Pancreas (tissue), 10 donors: ENCODE measurements at regions not wholly inside any gene's neighbourhood (a gene's known extent, or its start where the extent isn't known, plus 50 kb on each side); places are given as distances from the start of the nearest gene placed in this dataset.
"Not testable (repeated sequence)": the region's sequence is repeated elsewhere in the genome, so short reads cannot be mapped to it uniquely, and the experiment has no call there.

Experiments used
- ATAC-seq, 4 donors: fragments of 200-7000 bp; cut with Tn5 transposase; one replicate each; pipeline versions ENCODE4 v1.8.0 to v1.9.1; 2020; ENCODE audit warnings: mild to moderate bottlenecking in 4 of 4, moderate library complexity in 4 of 4
- DNase-seq, 6 donors: peaks; one replicate each; pipeline ENCODE4 v3.0.0-alpha.2; 2020
- FAIRE-seq: peaks from 2 replicates; lab custom pipeline; 2012; peaks lifted over from hg19 to GRCh38; lab: Jason Lieb, UNC
- H3K27ac ChIP-seq, 4 donors: fragments of 200-600 bp; sonication (generic); 1 replicate in 3 of 4; 2 replicates in 1 of 4; pipeline versions ENCODE4 v1.5.0 to v1.8.0; 2020
- H3K27me3 ChIP-seq, 4 donors: fragments of 200-600 bp; one replicate each; pipeline ENCODE4 v1.8.0; 2021
- H3K36me3 ChIP-seq, 3 donors: fragments of 200-600 bp; sonication (generic) in 1 of 3; one replicate each; pipeline versions ENCODE4 v1.5.0 to v1.8.0; 2020 to 2021
- H3K4me1 ChIP-seq, 3 donors: fragments of 200-600 bp; one replicate each; pipeline ENCODE4 v1.8.0; 2021
- H3K4me3 ChIP-seq, 4 donors: fragments of 200-600 bp; sonication (generic) in 2 of 4; one replicate each; pipeline versions ENCODE4 v1.5.0 to v1.8.0; 2020 to 2021
- H3K9me3 ChIP-seq, 4 donors: fragments of 200-600 bp; one replicate each; pipeline ENCODE4 v1.8.0; 2021
- CTCF ChIP-seq, 4 donors: fragments of 200-600 bp; sonication (generic) in 3 of 4; IDR thresholded peaks; one replicate each; pipeline versions ENCODE4 v1.5.0 to v1.8.0; 2021; ENCODE audit warnings: antibody characterized with exemption in 4 of 4
- WGBS, 2 donors: extraction: QIAGEN DNeasy Blood & Tissue Kit; methylation state at CpG; one replicate each; pipeline ENCODE4 v1.1.7; 2013; 5-methylcytosine and 5-hydroxymethylcytosine counted together
- intact Hi-C, 3 donors: fragments of 100-400 bp; cut with DNase I; formaldehyde crosslinking; loops; one replicate each; pipeline versions ENCODE4 v1.11.1 to v1.14.2; 2022
- donor health status: healthy with polysubstance abuse.
- donor health status: DM: no; HTN: no; CAD: no; lungs with moderate emphysema.
- donor health status: DM: no; HTN: no; CAD: no.
- donor health status: control.
- donor health status: control.
- donor health status: Bipolar disorder and iron deficiency.
- donor health status: DM: yes; HTN: yes; CAD: no.
- donor health status: DM: no; HTN: no; CAD: no.
- donor health status: DM: no; HTN: no; CAD: no.
- donor health status: DM: yes; HTN: yes; CAD: no.

GRCh38 chr6:15153191-15153590 is 92.7 kb upstream of the JARID2 start:
- 86 to 93% methylated on average over 7 of the region's 7 CpGs for WGBS, 2 donors
- Histone ChIP-seq H3K9me3 (no peaks in the 10 kb centered on the region), H3K27ac (no peak overlapping the region), H3K36me3 (no peaks in the 10 kb centered on the region), H3K4me1 (no peaks in the 10 kb centered on the region), H3K4me3 (no peak overlapping the region), H3K27me3 (no peaks in the 10 kb centered on the region)
- no peak for ATAC-seq
- intact Hi-C loops, result no loop called here
- no peak for FAIRE-seq
- no peak for TF ChIP-seq CTCF (IDR thresholded peaks at IDR 0.05)
- no peak for DNase-seq

- intact Hi-C loops, result no loop called here
- no peak for FAIRE-seq
- Histone ChIP-seq H3K27me3 (no peaks in the 10 kb centered on the region), H3K36me3 (no peaks in the 10 kb centered on the region), H3K4me3 (no peak overlapping the region), H3K4me1 (no peaks in the 10 kb centered on the region), H3K27ac (no peak overlapping the region), H3K9me3 (no peaks in the 10 kb centered on the region)
- DNase-seq, result no peak
- TF ChIP-seq CTCF (IDR thresholded peaks at IDR 0.05), result no peak
- 86 to 94% methylated on average over 2 of the region's 2 CpGs for whole genome bisulfite sequencing, 2 donors
- ATAC-seq, result no peak
These were observed 88.4 kb upstream of the JARID2 start for GRCh38 chr6:15157479-15157878.

GRCh38 chr6:15158821-15159619 is 86.8 kb upstream of the JARID2 start:
- intact Hi-C loops, result no loop called here
- H3K27me3 ChIP-seq, result no peaks in the 10 kb centered on the region
- H3K9me3 ChIP-seq, result no peaks in the 10 kb centered on the region
- no peak overlapping the region for H3K4me3 ChIP-seq
- FAIRE-seq, result no peak
- H3K27ac ChIP-seq, result no peak overlapping the region
- 88 to 93% methylated on average over 10 of the region's 10 CpGs for WGBS, 2 donors
- no peak for TF ChIP-seq CTCF (IDR thresholded peaks at IDR 0.05)
- no peaks in the 10 kb centered on the region for H3K36me3 ChIP-seq
- DNase-seq, result no peak
- H3K4me1 ChIP-seq, result no peaks in the 10 kb centered on the region
- no peak for ATAC-seq

GRCh38 chr6:15160812-15161211 is 85.1 kb upstream of the JARID2 start:
- Histone ChIP-seq H3K27ac (no peak overlapping the region), H3K4me3 (no peak overlapping the region), H3K4me1 (no peaks in the 10 kb centered on the region), H3K9me3 (no peaks in the 10 kb centered on the region), H3K36me3 (no peaks in the 10 kb centered on the region), H3K27me3 (no peaks in the 10 kb centered on the region)
- 88 to 90% methylated on average over 2 of the region's 2 CpGs for WGBS, 2 donors
- no peak for DNase-seq
- no peak for FAIRE-seq
- no peak for ATAC-seq
- intact Hi-C loops, result no loop called here
- TF ChIP-seq CTCF (IDR thresholded peaks at IDR 0.05), result no peak

DNA sequence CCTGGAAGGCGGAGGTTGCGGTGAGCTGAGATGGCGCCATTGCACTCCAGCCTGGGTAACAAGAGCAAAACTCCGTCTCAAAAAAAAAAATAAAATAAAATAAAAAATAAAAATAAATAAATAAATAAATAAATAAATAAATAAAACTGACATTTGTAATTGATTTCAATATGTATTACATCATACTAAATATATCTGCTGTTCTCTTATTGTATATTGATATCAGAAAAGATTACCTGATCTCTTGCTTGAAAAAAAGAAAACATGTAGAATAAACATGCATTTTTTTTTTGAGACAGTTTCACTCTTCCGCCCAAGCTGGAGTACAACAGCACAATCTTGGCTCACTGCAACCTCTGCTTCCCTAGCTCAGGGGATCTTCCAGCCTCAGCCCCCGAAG is 81.0 kb upstream of the JARID2 start:
- H3K36me3 ChIP-seq, ATAC-seq, H3K27ac ChIP-seq, FAIRE-seq, DNase-seq, H3K4me1 ChIP-seq, H3K4me3 ChIP-seq, H3K9me3 ChIP-seq, intact Hi-C loops, H3K27me3 ChIP-seq: not testable (repeated sequence)
- 95 to 97% methylated on average over 6 of the region's 6 CpGs for WGBS, 2 donors
